Renal pelvis (tissue), 1 donor: ENCODE measurements at regions not wholly inside any gene's neighbourhood (a gene's known extent, or its start where the extent isn't known, plus 50 kb on each side); places are given as distances from the start of the nearest gene placed in this dataset.
A peak's percentile ranks its signal among the peaks of the same experiment; 100 is the strongest.
"Not testable (repeated sequence)": the region's sequence is repeated elsewhere in the genome, so short reads cannot be mapped to it uniquely, and the experiment has no call there.

Experiments
- DNase-seq: peaks from one replicate; pipeline ENCODE4 v3.0.0-alpha.2; 2013

GRCh38 chr15:53843869-53844569 lies 84.6 kb upstream of the WDR72 start:
- DNase-seq = no peak

- DNase-seq = no peak
Observed at GRCh38 chr15:53843166-53843565, 83.7 kb upstream of the WDR72 start.

GRCh38 chr15:53841651-53842050 lies 82.2 kb upstream of the WDR72 start:
- DNase-seq = no peak

GRCh38 chr15:53840681-53841080 lies 81.2 kb upstream of the WDR72 start:
- no peak for DNase-seq

DNA sequence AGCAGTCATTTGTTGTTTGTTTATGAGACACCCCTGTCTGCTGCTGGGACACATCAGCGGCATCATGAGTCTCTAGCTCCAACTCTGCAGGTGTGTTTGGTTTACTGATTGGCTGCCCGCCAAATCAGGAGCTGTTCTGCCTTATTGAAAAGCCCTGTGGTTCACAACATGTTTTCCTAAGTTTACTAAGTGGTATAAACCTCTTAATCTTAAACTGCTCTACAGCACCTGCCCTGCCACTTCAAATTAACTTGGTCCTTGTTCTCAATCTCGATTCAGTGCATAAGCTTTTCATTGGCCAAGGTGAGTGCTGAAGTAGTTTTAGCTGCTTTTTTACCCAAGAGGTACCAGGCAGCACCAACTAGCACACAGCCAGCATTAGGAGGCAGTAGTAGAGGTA lies 77.8 kb upstream of the WDR72 start:
- DNase-seq = peak; percentile 24

DNA sequence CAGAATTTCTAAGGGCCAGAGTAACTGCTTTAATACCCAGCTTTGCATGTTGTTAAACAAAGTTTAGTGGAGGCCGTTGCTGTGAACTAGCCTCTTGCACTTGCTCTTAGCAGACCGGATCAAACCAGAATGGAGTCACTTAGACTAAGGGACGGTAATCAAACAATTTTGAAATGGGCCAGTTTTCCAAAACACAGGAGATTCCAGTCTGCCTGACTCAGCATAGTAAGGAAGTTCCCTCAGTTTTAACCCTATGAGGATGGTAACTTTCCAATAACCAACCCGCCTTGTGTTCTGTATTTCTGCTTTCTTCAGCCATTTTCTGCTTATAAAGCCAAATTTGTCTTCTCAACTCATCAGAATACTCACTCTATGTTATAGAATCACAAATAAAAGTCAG lies 77.2 kb upstream of the WDR72 start:
- no peak for DNase-seq

- DNase-seq = no peak
Observed at GRCh38 chr15:53835309-53835708, 75.8 kb upstream of the WDR72 start.

DNA sequence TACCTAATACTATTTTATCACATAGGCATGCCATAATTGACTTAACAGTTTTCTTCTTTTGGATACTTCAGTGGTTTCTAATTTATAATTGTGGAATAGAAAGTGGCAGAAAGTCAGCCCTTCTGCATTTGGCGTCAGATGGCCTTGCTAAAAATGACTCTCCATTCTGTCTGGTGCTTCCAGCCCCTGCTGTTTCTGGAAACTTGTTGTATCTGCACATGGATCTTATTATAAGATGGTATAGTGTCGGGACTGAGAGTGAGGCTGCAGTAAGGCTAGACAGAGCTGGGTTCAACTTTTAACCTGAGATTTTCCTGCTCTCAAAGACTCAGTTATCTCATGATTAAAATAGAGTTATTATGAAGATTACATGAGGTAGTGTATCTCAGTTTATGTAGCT lies 74.8 kb upstream of the WDR72 start:
- no peak for DNase-seq

GRCh38 chr15:53833134-53833624 lies 73.7 kb upstream of the WDR72 start:
- peak; percentile 86 for DNase-seq

- no peak for DNase-seq
Observed at GRCh38 chr15:53831907-53832770, 72.7 kb upstream of the WDR72 start.

- peak; percentile 40 for DNase-seq
Observed at GRCh38 chr15:53830707-53831386, 71.4 kb upstream of the WDR72 start.

DNA sequence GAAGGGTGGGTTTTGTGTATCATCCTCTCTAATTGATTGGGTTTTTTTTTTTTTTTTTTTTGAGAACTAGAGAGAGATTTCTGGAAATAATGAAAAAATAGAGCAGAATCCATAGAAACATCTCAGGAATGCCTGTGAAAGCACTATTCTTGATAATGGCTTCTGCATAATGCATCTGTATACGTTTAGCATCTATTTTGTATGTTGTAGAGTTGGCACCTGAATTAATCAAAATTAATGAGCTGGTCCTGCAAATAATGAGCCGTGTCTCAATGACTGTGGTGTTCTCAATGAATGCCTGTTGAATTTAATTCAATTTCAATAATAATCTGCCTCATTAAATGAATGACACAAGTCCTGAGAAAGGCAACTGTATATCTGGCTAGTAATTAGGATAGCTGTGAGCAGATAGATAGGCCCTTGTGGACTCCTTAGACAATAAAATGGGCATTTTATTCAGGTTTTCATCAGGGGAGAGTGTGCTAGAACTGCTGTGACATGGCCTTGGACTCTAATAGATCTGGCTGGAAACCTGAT lies 70.5 kb upstream of the WDR72 start:
- no peak for DNase-seq

GRCh38 chr15:53829471-53829870 lies 70.0 kb upstream of the WDR72 start:
- no peak for DNase-seq

- no peak for DNase-seq
Observed at GRCh38 chr15:53827355-53827754, 67.9 kb upstream of the WDR72 start.

- no peak for DNase-seq
Observed at GRCh38 chr15:53811530-53811929, 52.1 kb upstream of the WDR72 start.

DNA sequence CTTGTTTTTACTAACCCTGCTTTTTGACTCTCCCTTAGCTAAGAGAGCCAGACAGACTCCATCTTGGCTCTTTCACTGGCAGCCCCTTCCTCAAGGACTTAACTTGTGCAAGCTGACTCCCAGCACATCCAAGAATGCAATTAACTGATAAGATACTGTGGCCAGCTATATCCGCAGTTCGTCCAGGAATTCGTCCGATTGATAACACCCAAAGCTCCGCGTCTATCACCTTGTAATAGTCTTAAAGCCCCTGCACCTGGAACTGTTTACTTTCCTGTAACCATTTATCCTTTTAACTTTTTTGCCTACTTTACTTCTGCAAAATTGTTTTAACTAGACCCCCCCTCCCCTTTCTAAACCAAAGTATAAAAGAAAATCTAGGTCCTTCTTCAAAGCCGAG lies 50.8 kb upstream of the WDR72 start:
- DNase-seq = not testable (repeated sequence)
